SH-SY5Y (cell line): ENCODE measurements at regions not wholly inside any gene's neighbourhood (a gene's known extent, or its start where the extent isn't known, plus 50 kb on each side); places are given as distances from the start of the nearest gene placed in this dataset.

ENCODE experiments used
- GATA2 ChIP-seq: IDR thresholded peaks from 2 replicates; pipeline ENCODE4 v1.6.1; 2011; ENCODE audit warnings: mild to moderate bottlenecking, low read depth, low read length
- GATA3 ChIP-seq: IDR thresholded peaks from 2 replicates; pipeline ENCODE4 v1.6.1; 2011; ENCODE audit warnings: low read depth, mild to moderate bottlenecking, low read length, moderate library complexity

DNA sequence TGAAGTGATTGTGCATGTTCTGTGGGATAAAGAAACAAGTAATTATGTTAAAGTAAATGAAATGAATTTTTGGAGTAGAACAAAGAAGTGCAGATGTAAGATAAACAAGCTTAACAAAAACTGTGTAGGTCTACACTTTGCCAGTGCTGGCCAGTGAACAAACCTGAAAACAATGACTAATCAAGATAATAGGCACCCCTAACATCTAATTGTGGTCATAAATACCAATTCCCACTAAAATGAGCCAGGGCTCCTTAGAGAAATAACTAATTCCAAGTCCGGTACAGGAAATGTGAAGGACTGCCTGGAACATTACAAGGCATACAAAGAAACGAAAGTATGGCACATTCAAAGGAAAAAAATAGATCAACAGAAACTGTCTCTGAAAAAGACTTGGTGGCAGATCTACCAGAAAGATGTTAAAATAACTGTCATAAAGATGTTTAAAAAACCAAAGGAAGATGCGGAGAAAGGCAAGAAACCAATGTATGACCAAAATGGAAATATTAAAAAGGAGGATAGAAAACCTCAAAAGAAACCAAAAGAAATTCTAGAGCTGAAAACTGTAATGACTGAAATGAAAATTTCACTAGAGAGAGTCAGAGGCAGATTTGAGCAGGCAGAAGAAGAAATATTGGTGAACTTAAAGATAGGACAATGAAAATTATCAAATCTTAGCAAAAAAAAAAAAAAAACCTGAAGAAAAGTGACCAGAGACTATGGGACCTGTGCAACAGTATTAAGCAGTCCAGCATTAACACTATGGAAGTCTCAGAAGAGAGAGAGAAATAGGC lies 94.7 kb upstream of the SLC66A3 start:
- TF ChIP-seq GATA2: no peak
- no peak for TF ChIP-seq GATA3
